WTC11 (cell line): ENCODE measurements at regions not wholly inside any gene's neighbourhood (a gene's known extent, or its start where the extent isn't known, plus 50 kb on each side); places are given as distances from the start of the nearest gene placed in this dataset.

Experiments used
- ATAC-seq: fragments of 200-7000 bp; cut with Tn5 transposase; 2 replicates; pipeline ENCODE4 v1.10.0; 2021; ENCODE audit warnings: mild to moderate bottlenecking, moderate library complexity
- CTCF ChIA-PET: fragments of 300-600 bp; sonication (Branson Sonifier 250); formaldehyde crosslinking; loops from one replicate; lab custom pipeline; 2021; ENCODE audit warnings: antibody characterized with exemption; lab: Charles Lee
- POLR2A ChIA-PET: fragments of 350-600 bp; sonication (Branson Sonifier 250); formaldehyde crosslinking; loops from one replicate; lab custom pipeline; 2021; ENCODE audit warnings: antibody characterized with exemption; lab: Charles Lee
- DNase-seq: peaks from one replicate; pipeline ENCODE4 v3.0.0; 2021; ENCODE audit warnings: low spot score
- H3K27ac Mint-ChIP-seq: 2 replicates; pipeline ENCODE4 v1.8.0; 2021; ENCODE audit warnings: mixed read lengths
- H3K27me3 Mint-ChIP-seq: 2 replicates; pipeline ENCODE4 v1.8.0; 2021; ENCODE audit warnings: low read depth, mild to moderate bottlenecking, moderate library complexity, mixed read lengths
- H3K36me3 Mint-ChIP-seq: 2 replicates; pipeline ENCODE4 v1.8.0; 2021; ENCODE audit warnings: mixed read lengths
- H3K4me1 Mint-ChIP-seq: 2 replicates; pipeline ENCODE4 v1.8.0; 2022; ENCODE audit warnings: mixed read lengths
- H3K4me3 Mint-ChIP-seq: 2 replicates; pipeline ENCODE4 v1.8.0; 2021; ENCODE audit warnings: mild to moderate bottlenecking, moderate library complexity, mixed read lengths
- H3K9me3 Mint-ChIP-seq: 2 replicates; pipeline ENCODE4 v1.8.0; 2021; ENCODE audit warnings: mixed read lengths
- CBFB ChIP-seq: sonication (generic); formaldehyde crosslinking; IDR thresholded peaks from 2 replicates; pipeline ENCODE4 v1.8.1; 2022; ENCODE audit warnings: mild to moderate bottlenecking, low read depth, missing genetic modification reagents
- FOXJ3 ChIP-seq: sonication (generic); formaldehyde crosslinking; IDR thresholded peaks from 2 replicates; pipeline ENCODE4 v1.9.0; 2021; ENCODE audit warnings: missing genetic modification reagents, mild to moderate bottlenecking, borderline replicate concordance
- HMGA2 ChIP-seq: fragments of 250-450 bp; sonication (Bioruptor Pico); IDR thresholded peaks from 2 replicates; pipeline ENCODE4 v1.4.0; 2021; ENCODE audit warnings: mild to moderate bottlenecking, moderate library complexity
- IRF2 ChIP-seq: sonication (generic); formaldehyde crosslinking; IDR thresholded peaks from 2 replicates; pipeline ENCODE4 v1.8.0; 2022; ENCODE audit warnings: low read depth, missing genetic modification reagents, borderline replicate concordance
- KAT7 ChIP-seq: sonication (generic); formaldehyde crosslinking; IDR thresholded peaks from 2 replicates; pipeline ENCODE4 v1.8.1; 2023; ENCODE audit warnings: missing genetic modification reagents, mild to moderate bottlenecking, borderline replicate concordance
- NFYB ChIP-seq: sonication (generic); formaldehyde crosslinking; conservative IDR thresholded peaks from 2 replicates; pipeline ENCODE4 v1.8.0; 2022; ENCODE audit warnings: low read depth, missing genetic modification reagents
- NR1H2 ChIP-seq: sonication (generic); formaldehyde crosslinking; IDR thresholded peaks from 2 replicates; pipeline ENCODE4 v1.9.0; 2021; ENCODE audit warnings: mild to moderate bottlenecking, moderate library complexity, missing genetic modification reagents
- TCF7 ChIP-seq: sonication (generic); formaldehyde crosslinking; IDR thresholded peaks from 2 replicates; pipeline ENCODE4 v1.8.0; 2022; ENCODE audit warnings: mild to moderate bottlenecking, low read depth, missing genetic modification reagents, moderate library complexity
- TEAD4 ChIP-seq: sonication (generic); formaldehyde crosslinking; IDR thresholded peaks from 2 replicates; pipeline ENCODE4 v1.8.0; 2022; ENCODE audit warnings: mild to moderate bottlenecking, missing genetic modification reagents
- ZNF263 ChIP-seq: sonication (generic); formaldehyde crosslinking; IDR thresholded peaks from 2 replicates; pipeline ENCODE4 v1.8.1; 2022; ENCODE audit warnings: low read depth, mild to moderate bottlenecking, moderate library complexity, missing genetic modification reagents
- ZNF396 ChIP-seq: fragments of 250-450 bp; sonication (Bioruptor Pico); IDR thresholded peaks from 2 replicates; pipeline ENCODE4 v1.8.0; 2021; ENCODE audit warnings: mild to moderate bottlenecking, moderate library complexity, borderline replicate concordance
- TF ChIP-seq, protein P1 (sequence below): fragments of 250-450 bp; sonication (Bioruptor Pico); IDR thresholded peaks from 2 replicates; pipeline ENCODE4 v1.9.0; 2021; ENCODE audit warnings: mild to moderate bottlenecking
- TF ChIP-seq, protein P2 (sequence below): sonication (generic); formaldehyde crosslinking; conservative IDR thresholded peaks from 2 replicates; pipeline ENCODE4 v1.8.1; 2023; ENCODE audit warnings: mild to moderate bottlenecking, low read depth, missing genetic modification reagents, moderate library complexity
- TF ChIP-seq, protein P3 (sequence below): sonication (generic); formaldehyde crosslinking; conservative IDR thresholded peaks from 2 replicates; pipeline ENCODE4 v1.8.1; 2022; ENCODE audit warnings: mild to moderate bottlenecking, missing genetic modification reagents
- TF ChIP-seq, protein P4 (sequence below): fragments of 250-450 bp; sonication (Bioruptor Pico); IDR thresholded peaks from 2 replicates; pipeline ENCODE4 v1.8.0; 2021; ENCODE audit warnings: mild to moderate bottlenecking
- TF ChIP-seq, protein P5 (sequence below): sonication (generic); formaldehyde crosslinking; IDR thresholded peaks from 2 replicates; pipeline ENCODE4 v1.8.0; 2022; ENCODE audit warnings: mild to moderate bottlenecking, missing genetic modification reagents
- TF ChIP-seq, protein P6 (sequence below): sonication (generic); formaldehyde crosslinking; IDR thresholded peaks from 2 replicates; pipeline ENCODE4 v1.8.0; 2023; ENCODE audit warnings: missing genetic modification reagents, mild to moderate bottlenecking, borderline replicate concordance
- TF ChIP-seq, protein P7 (sequence below): sonication (generic); formaldehyde crosslinking; IDR thresholded peaks from 2 replicates; pipeline ENCODE4 v1.8.1; 2023; ENCODE audit warnings: mild to moderate bottlenecking, missing genetic modification reagents

DNA sequence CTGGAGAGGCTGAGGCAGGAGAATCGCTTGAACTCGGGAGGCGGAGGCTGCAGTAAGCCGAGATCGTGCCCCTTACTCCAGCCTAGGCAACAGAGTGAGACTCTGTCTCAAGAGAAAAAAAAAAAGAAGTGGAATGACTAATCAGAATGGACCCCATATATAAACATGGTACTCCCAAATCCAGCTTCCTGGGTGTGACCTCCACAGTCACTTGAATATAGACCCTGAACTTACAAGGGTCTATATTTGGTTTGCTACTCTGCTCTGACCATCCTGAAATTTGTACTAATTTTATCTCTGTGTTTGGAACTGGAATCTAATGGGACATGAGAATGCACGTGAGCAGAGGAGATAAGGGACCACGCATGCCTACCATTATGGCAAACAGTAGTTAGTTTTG is 275.0 kb downstream of the TNS1 start:
- ChIA-PET POLR2A (no interaction called here), CTCF (interaction anchor here (0.7 to 1.5 kb wide), 2 partner anchors 15 to 29 kb away, joined by 3 to 7 read pairs; no protein-coding TSS in a partner anchor)
- Mint-ChIP-seq H3K9me3 (no peaks in the 10 kb centered on the region), H3K4me3 (no peak overlapping the region), H3K27me3 (no peaks in the 10 kb centered on the region), H3K36me3 (no peaks in the 10 kb centered on the region), H3K27ac (no peak overlapping the region), H3K4me1 (peaks cover 3% of the 10 kb centered on the region; the same call in 1 of the 2 replicates)
- no peak for DNase-seq
- ATAC-seq = no peak
- TF ChIP-seq FOXJ3 = no peak
- no peak for TF ChIP-seq ZNF263 (CRISPR knock-in tag)
- TF ChIP-seq HMGA2 (CRISPR knock-in tag) = no peak
- no peak for TF ChIP-seq KAT7 (CRISPR knock-in tag)
- TF ChIP-seq, protein P1, sequence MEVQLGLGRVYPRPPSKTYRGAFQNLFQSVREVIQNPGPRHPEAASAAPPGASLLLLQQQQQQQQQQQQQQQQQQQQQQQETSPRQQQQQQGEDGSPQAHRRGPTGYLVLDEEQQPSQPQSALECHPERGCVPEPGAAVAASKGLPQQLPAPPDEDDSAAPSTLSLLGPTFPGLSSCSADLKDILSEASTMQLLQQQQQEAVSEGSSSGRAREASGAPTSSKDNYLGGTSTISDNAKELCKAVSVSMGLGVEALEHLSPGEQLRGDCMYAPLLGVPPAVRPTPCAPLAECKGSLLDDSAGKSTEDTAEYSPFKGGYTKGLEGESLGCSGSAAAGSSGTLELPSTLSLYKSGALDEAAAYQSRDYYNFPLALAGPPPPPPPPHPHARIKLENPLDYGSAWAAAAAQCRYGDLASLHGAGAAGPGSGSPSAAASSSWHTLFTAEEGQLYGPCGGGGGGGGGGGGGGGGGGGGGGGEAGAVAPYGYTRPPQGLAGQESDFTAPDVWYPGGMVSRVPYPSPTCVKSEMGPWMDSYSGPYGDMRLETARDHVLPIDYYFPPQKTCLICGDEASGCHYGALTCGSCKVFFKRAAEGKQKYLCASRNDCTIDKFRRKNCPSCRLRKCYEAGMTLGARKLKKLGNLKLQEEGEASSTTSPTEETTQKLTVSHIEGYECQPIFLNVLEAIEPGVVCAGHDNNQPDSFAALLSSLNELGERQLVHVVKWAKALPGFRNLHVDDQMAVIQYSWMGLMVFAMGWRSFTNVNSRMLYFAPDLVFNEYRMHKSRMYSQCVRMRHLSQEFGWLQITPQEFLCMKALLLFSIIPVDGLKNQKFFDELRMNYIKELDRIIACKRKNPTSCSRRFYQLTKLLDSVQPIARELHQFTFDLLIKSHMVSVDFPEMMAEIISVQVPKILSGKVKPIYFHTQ (CRISPR knock-in tag) = no peak
- TF ChIP-seq IRF2 (CRISPR knock-in tag) = no peak
- no peak for TF ChIP-seq TEAD4 (CRISPR knock-in tag)
- TF ChIP-seq, protein P2, sequence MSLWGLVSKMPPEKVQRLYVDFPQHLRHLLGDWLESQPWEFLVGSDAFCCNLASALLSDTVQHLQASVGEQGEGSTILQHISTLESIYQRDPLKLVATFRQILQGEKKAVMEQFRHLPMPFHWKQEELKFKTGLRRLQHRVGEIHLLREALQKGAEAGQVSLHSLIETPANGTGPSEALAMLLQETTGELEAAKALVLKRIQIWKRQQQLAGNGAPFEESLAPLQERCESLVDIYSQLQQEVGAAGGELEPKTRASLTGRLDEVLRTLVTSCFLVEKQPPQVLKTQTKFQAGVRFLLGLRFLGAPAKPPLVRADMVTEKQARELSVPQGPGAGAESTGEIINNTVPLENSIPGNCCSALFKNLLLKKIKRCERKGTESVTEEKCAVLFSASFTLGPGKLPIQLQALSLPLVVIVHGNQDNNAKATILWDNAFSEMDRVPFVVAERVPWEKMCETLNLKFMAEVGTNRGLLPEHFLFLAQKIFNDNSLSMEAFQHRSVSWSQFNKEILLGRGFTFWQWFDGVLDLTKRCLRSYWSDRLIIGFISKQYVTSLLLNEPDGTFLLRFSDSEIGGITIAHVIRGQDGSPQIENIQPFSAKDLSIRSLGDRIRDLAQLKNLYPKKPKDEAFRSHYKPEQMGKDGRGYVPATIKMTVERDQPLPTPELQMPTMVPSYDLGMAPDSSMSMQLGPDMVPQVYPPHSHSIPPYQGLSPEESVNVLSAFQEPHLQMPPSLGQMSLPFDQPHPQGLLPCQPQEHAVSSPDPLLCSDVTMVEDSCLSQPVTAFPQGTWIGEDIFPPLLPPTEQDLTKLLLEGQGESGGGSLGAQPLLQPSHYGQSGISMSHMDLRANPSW (CRISPR knock-in tag) = no peak
- TF ChIP-seq, protein P3, sequence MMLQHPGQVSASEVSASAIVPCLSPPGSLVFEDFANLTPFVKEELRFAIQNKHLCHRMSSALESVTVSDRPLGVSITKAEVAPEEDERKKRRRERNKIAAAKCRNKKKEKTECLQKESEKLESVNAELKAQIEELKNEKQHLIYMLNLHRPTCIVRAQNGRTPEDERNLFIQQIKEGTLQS = no peak
- TF ChIP-seq, protein P4, sequence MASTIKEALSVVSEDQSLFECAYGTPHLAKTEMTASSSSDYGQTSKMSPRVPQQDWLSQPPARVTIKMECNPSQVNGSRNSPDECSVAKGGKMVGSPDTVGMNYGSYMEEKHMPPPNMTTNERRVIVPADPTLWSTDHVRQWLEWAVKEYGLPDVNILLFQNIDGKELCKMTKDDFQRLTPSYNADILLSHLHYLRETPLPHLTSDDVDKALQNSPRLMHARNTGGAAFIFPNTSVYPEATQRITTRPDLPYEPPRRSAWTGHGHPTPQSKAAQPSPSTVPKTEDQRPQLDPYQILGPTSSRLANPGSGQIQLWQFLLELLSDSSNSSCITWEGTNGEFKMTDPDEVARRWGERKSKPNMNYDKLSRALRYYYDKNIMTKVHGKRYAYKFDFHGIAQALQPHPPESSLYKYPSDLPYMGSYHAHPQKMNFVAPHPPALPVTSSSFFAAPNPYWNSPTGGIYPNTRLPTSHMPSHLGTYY (CRISPR knock-in tag) = no peak
- TF ChIP-seq, protein P5, sequence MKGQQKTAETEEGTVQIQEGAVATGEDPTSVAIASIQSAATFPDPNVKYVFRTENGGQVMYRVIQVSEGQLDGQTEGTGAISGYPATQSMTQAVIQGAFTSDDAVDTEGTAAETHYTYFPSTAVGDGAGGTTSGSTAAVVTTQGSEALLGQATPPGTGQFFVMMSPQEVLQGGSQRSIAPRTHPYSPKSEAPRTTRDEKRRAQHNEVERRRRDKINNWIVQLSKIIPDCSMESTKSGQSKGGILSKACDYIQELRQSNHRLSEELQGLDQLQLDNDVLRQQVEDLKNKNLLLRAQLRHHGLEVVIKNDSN = no peak
- TF ChIP-seq ZNF396 (CRISPR knock-in tag) = no peak
- TF ChIP-seq, protein P6, sequence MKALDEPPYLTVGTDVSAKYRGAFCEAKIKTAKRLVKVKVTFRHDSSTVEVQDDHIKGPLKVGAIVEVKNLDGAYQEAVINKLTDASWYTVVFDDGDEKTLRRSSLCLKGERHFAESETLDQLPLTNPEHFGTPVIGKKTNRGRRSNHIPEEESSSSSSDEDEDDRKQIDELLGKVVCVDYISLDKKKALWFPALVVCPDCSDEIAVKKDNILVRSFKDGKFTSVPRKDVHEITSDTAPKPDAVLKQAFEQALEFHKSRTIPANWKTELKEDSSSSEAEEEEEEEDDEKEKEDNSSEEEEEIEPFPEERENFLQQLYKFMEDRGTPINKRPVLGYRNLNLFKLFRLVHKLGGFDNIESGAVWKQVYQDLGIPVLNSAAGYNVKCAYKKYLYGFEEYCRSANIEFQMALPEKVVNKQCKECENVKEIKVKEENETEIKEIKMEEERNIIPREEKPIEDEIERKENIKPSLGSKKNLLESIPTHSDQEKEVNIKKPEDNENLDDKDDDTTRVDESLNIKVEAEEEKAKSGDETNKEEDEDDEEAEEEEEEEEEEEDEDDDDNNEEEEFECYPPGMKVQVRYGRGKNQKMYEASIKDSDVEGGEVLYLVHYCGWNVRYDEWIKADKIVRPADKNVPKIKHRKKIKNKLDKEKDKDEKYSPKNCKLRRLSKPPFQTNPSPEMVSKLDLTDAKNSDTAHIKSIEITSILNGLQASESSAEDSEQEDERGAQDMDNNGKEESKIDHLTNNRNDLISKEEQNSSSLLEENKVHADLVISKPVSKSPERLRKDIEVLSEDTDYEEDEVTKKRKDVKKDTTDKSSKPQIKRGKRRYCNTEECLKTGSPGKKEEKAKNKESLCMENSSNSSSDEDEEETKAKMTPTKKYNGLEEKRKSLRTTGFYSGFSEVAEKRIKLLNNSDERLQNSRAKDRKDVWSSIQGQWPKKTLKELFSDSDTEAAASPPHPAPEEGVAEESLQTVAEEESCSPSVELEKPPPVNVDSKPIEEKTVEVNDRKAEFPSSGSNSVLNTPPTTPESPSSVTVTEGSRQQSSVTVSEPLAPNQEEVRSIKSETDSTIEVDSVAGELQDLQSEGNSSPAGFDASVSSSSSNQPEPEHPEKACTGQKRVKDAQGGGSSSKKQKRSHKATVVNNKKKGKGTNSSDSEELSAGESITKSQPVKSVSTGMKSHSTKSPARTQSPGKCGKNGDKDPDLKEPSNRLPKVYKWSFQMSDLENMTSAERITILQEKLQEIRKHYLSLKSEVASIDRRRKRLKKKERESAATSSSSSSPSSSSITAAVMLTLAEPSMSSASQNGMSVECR (CRISPR knock-in tag) = no peak
- TF ChIP-seq TCF7 = no peak
- TF ChIP-seq CBFB (CRISPR knock-in tag) = no peak
- no peak for TF ChIP-seq NR1H2
- TF ChIP-seq, protein P7, sequence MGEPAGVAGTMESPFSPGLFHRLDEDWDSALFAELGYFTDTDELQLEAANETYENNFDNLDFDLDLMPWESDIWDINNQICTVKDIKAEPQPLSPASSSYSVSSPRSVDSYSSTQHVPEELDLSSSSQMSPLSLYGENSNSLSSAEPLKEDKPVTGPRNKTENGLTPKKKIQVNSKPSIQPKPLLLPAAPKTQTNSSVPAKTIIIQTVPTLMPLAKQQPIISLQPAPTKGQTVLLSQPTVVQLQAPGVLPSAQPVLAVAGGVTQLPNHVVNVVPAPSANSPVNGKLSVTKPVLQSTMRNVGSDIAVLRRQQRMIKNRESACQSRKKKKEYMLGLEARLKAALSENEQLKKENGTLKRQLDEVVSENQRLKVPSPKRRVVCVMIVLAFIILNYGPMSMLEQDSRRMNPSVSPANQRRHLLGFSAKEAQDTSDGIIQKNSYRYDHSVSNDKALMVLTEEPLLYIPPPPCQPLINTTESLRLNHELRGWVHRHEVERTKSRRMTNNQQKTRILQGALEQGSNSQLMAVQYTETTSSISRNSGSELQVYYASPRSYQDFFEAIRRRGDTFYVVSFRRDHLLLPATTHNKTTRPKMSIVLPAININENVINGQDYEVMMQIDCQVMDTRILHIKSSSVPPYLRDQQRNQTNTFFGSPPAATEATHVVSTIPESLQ = no peak
- no peak for TF ChIP-seq NFYB
